ENCODE measurements at regions not wholly inside any gene's neighbourhood (a gene's known extent, or its start where the extent isn't known, plus 50 kb on each side); places are given as distances from the start of the nearest gene placed in this dataset.
A peak's percentile ranks its signal among the peaks of the same experiment; 100 is the strongest.

DNA sequence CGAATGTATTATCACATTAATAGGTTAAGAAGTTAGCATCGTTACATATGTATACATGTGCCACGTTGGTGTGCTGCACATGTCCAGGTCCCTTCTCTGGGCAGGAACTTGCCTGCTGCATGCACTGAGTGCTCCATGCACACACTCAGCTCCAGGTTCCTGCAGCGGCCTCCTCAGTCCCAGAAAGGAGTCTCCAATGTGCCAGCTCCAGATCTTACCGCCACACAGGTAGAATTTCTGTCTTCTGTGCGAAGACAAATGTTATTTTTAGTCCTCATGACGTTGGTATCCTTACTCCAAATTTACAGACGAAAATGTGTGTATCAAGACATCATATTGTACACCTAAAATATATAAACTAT, 127.1 kb downstream of the GALR1 start:
- Histone ChIP-seq H4K20me1 (ENCODE audit: insufficient read depth, low read length) (no peaks in the 10 kb centered on the region), H3K4me2 (ENCODE audit: insufficient read depth, low read length) (no peak overlapping the region), H3K27me3 (ENCODE audit: insufficient read depth, low read length, poor library complexity) (no peaks in the 10 kb centered on the region), H3K79me2 (ENCODE audit: insufficient read depth, low read length) (no peaks in the 10 kb centered on the region), H3K36me3 (ENCODE audit: insufficient read depth, low read length) (no peaks in the 10 kb centered on the region), H3K4me3 (ENCODE audit: low read depth in 1 of 2, low read length in 2 of 2) (no peak overlapping the region), H2AFZ (ENCODE audit: low read depth, low read length) (no peak overlapping the region), H3K9ac (ENCODE audit: low read depth, low read length) (no peak overlapping the region), H3K9me3 (ENCODE audit: insufficient read depth, low read length, severe bottlenecking) (no peaks in the 10 kb centered on the region), H3K4me1 (ENCODE audit: insufficient read depth, low read length) (peaks cover 17% of the 10 kb centered on the region), H3K27ac (ENCODE audit: low read length) (no peak overlapping the region)
- DNase-seq (no peak), ATAC-seq (ENCODE audit: insufficient read depth, low read depth) (no peak)
- no peak for TF ChIP-seq EZH2 (IDR thresholded peaks at IDR 0.05; ENCODE audit: borderline replicate concordance, low read depth, low read length, severe bottlenecking)
- TF ChIP-seq, protein P1, sequence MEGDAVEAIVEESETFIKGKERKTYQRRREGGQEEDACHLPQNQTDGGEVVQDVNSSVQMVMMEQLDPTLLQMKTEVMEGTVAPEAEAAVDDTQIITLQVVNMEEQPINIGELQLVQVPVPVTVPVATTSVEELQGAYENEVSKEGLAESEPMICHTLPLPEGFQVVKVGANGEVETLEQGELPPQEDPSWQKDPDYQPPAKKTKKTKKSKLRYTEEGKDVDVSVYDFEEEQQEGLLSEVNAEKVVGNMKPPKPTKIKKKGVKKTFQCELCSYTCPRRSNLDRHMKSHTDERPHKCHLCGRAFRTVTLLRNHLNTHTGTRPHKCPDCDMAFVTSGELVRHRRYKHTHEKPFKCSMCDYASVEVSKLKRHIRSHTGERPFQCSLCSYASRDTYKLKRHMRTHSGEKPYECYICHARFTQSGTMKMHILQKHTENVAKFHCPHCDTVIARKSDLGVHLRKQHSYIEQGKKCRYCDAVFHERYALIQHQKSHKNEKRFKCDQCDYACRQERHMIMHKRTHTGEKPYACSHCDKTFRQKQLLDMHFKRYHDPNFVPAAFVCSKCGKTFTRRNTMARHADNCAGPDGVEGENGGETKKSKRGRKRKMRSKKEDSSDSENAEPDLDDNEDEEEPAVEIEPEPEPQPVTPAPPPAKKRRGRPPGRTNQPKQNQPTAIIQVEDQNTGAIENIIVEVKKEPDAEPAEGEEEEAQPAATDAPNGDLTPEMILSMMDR (IDR thresholded peaks at IDR 0.05; ENCODE audit: borderline replicate concordance, extremely low read depth, low read length, poor library complexity, severe bottlenecking): no peak

DNA sequence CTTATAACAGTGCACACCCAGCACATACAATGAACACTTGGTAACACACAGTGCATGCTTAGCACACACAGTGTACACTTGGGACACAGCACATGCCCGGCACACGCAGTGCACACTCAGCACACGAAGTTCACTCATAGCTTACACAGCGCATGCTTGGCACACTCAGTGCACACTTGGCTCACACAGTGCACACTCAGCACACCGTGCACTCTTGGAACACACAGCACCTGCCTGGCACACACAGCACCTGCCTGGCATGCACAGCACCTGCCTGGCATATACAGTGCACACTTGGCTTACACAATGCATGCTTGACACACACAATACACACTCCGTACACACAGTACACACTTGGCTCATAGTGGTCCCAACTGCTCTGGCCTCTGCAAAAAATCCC, 128.2 kb downstream of the GALR1 start:
- H4K20me1 ChIP-seq (ENCODE audit: insufficient read depth, low read length): no peaks in the 10 kb centered on the region
- H3K9ac ChIP-seq (ENCODE audit: low read depth, low read length): no peak overlapping the region
- no peak for TF ChIP-seq EZH2 (IDR thresholded peaks at IDR 0.05; ENCODE audit: borderline replicate concordance, low read depth, low read length, severe bottlenecking)
- TF ChIP-seq, protein P1 (IDR thresholded peaks at IDR 0.05; ENCODE audit: borderline replicate concordance, extremely low read depth, low read length, poor library complexity, severe bottlenecking): no peak
- peaks cover 17% of the 10 kb centered on the region for H3K4me1 ChIP-seq (ENCODE audit: insufficient read depth, low read length)
- ATAC-seq (ENCODE audit: insufficient read depth, low read depth): no peak
- H3K79me2 ChIP-seq (ENCODE audit: insufficient read depth, low read length): no peaks in the 10 kb centered on the region
- DNase-seq: no peak
- H3K4me2 ChIP-seq (ENCODE audit: insufficient read depth, low read length): no peak overlapping the region
- H3K9me3 ChIP-seq (ENCODE audit: insufficient read depth, low read length, severe bottlenecking): no peaks in the 10 kb centered on the region
- no peak overlapping the region for H3K27ac ChIP-seq (ENCODE audit: low read length)
- no peaks in the 10 kb centered on the region for H3K36me3 ChIP-seq (ENCODE audit: insufficient read depth, low read length)
- no peak overlapping the region for H2AFZ ChIP-seq (ENCODE audit: low read depth, low read length)
- H3K27me3 ChIP-seq (ENCODE audit: insufficient read depth, low read length, poor library complexity): no peaks in the 10 kb centered on the region
- H3K4me3 ChIP-seq (ENCODE audit: low read depth in 1 of 2, low read length in 2 of 2): no peak overlapping the region

DNA sequence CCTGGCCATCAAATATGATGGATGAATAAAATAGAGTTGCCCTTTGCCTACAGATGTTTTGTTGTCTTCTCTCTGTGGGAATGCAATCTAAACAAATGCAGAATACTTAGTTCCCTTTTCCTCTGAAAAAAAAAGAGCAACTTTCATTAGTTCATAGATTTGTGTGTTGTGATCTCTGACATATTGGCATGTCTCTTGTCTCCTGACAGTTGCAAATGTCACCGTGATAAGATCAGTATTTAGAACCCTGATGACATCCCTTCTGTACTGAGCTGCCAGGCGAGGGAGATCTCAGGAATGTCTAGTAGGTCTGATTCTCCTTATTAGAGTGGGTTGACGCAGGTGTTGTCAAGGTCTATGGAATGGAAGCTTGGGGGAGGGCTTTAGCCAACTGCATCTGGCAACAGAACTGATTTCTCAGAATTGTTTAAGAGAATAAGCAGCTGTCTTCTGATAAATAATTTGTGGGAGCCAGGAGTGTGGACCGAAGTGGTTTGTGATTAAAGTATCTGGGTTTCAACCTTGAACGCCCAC, 130.4 kb downstream of the GALR1 start:
- Histone ChIP-seq H3K27ac (ENCODE audit: low read length) (no peak overlapping the region), H3K9ac (ENCODE audit: low read depth, low read length) (no peak overlapping the region), H3K4me2 (ENCODE audit: insufficient read depth, low read length) (no peak overlapping the region), H2AFZ (ENCODE audit: low read depth, low read length) (no peak overlapping the region), H4K20me1 (ENCODE audit: insufficient read depth, low read length) (no peaks in the 10 kb centered on the region), H3K36me3 (ENCODE audit: insufficient read depth, low read length) (no peaks in the 10 kb centered on the region), H3K4me1 (ENCODE audit: insufficient read depth, low read length) (peaks cover 17% of the 10 kb centered on the region), H3K9me3 (ENCODE audit: insufficient read depth, low read length, severe bottlenecking) (no peaks in the 10 kb centered on the region), H3K4me3 (ENCODE audit: low read depth in 1 of 2, low read length in 2 of 2) (no peak overlapping the region), H3K27me3 (ENCODE audit: insufficient read depth, low read length, poor library complexity) (no peaks in the 10 kb centered on the region), H3K79me2 (ENCODE audit: insufficient read depth, low read length) (no peaks in the 10 kb centered on the region)
- TF ChIP-seq, protein P1 (IDR thresholded peaks at IDR 0.05; ENCODE audit: borderline replicate concordance, extremely low read depth, low read length, poor library complexity, severe bottlenecking): no peak
- TF ChIP-seq EZH2 (IDR thresholded peaks at IDR 0.05; ENCODE audit: borderline replicate concordance, low read depth, low read length, severe bottlenecking): no peak
- ATAC-seq (ENCODE audit: insufficient read depth, low read depth) (peak; percentile 40; the same call in 1 of the 3 replicates), DNase-seq (no peak)

DNA sequence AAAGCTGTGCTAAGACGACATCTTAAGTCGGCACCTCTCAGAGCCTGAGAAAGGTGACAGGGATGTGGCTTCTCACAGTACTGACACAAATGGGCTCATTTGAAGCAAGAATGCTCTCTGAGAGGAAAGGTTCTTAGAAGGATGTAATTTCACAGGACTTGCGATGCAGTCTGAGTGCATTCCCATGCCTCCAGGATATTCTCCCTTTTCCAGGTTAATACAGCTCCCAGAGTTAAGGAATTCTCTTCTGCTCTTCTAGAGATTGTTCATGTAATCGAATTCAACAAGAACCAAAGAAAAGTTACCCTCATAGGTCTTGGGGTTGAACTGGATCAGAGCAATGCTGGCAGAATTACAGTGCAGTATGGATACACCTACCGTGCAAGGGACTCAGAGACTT, 131.0 kb downstream of the GALR1 start:
- H3K4me1 ChIP-seq (ENCODE audit: insufficient read depth, low read length): peaks cover 17% of the 10 kb centered on the region
- ATAC-seq (ENCODE audit: insufficient read depth, low read depth): no peak
- DNase-seq: no peak
- no peak overlapping the region for H3K4me3 ChIP-seq (ENCODE audit: low read depth in 1 of 2, low read length in 2 of 2)
- no peak overlapping the region for H2AFZ ChIP-seq (ENCODE audit: low read depth, low read length)
- 0 out of 2 replicates have a peak overlapping the region, but pooled peaks have one; percentile 34 for H3K27ac ChIP-seq (ENCODE audit: low read length)
- H3K9me3 ChIP-seq (ENCODE audit: insufficient read depth, low read length, severe bottlenecking): no peaks in the 10 kb centered on the region
- no peaks in the 10 kb centered on the region for H3K27me3 ChIP-seq (ENCODE audit: insufficient read depth, low read length, poor library complexity)
- no peak overlapping the region for H3K9ac ChIP-seq (ENCODE audit: low read depth, low read length)
- no peaks in the 10 kb centered on the region for H3K79me2 ChIP-seq (ENCODE audit: insufficient read depth, low read length)
- no peak for TF ChIP-seq EZH2 (IDR thresholded peaks at IDR 0.05; ENCODE audit: borderline replicate concordance, low read depth, low read length, severe bottlenecking)
- TF ChIP-seq, protein P1 (IDR thresholded peaks at IDR 0.05; ENCODE audit: borderline replicate concordance, extremely low read depth, low read length, poor library complexity, severe bottlenecking): no peak
- no peaks in the 10 kb centered on the region for H3K36me3 ChIP-seq (ENCODE audit: insufficient read depth, low read length)
- no peak overlapping the region for H3K4me2 ChIP-seq (ENCODE audit: insufficient read depth, low read length)
- no peaks in the 10 kb centered on the region for H4K20me1 ChIP-seq (ENCODE audit: insufficient read depth, low read length)

Data from DND-41 (cell line).